ENCODE measurements at regions not wholly inside any gene's neighbourhood (a gene's known extent, or its start where the extent isn't known, plus 50 kb on each side); places are given as distances from the start of the nearest gene placed in this dataset.
"Not testable (repeated sequence)": the region's sequence is repeated elsewhere in the genome, so short reads cannot be mapped to it uniquely, and the experiment has no call there.

DNA sequence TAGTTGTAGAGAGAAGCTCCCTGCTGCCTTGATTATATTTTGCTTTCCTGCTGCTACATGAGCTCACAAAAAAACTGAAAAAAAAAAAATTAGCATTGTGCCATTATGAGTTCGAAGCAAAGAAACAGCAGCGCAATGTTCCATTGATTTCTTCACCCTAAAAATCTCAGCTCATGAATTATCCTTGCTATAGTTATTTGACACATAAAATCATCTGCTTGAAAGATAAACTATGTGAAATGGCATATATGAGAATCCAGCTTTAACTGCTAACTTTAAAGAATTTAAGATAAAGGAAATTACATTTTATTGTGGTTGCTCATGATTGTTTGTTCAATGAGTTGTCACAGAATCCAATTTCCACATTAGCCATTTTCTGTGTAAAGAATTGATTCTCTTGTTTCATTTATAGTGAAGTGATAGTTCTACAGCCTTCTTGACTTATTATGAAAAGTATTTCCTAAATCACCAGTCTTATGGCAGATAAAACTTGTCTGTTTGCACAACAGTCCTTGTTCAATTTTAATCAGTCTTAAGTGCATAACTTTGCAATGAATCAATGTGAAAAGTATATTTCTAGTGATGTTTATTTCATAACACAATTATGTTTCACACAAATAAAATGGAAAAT lies 1275.0 kb upstream of the CDH9 start:
- Histone ChIP-seq H3K4me1 (no peaks in the 10 kb centered on the region), H3K27me3 (no peaks in the 10 kb centered on the region)
- no peak for TF ChIP-seq POLR2AphosphoS5 (IDR thresholded peaks at IDR 0.05)

DNA sequence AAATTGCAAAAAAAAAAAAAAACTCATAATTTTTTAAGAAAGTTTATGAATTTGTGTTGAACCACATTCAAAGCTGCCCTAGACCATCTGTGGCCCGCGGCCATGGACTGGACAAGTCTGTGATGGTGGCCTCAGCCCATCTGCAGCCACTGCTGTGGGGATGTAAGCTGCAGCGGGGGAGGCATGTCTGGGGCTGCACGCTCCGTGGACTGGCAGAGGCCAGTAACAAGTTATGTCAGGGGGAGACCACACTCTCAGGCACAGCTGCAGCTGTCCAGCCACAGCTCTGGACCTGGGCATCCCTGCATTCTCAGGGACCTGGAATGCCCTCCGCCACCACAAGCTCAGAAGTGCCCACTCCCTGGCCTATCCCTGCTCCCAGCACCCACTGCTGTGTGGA lies 1272.3 kb upstream of the CDH9 start:
- DNase-seq (ENCODE audit: low spot score in 2 of 2), result no peak
- Histone ChIP-seq H3K4me3 (no peak overlapping the region), H3K27ac (no peak overlapping the region), H3K36me3 (no peaks in the 10 kb centered on the region), H3K9me3 (no peaks in the 10 kb centered on the region), H3K4me1 (no peaks in the 10 kb centered on the region), H3K27me3 (no peaks in the 10 kb centered on the region)
- TF ChIP-seq, protein P1, sequence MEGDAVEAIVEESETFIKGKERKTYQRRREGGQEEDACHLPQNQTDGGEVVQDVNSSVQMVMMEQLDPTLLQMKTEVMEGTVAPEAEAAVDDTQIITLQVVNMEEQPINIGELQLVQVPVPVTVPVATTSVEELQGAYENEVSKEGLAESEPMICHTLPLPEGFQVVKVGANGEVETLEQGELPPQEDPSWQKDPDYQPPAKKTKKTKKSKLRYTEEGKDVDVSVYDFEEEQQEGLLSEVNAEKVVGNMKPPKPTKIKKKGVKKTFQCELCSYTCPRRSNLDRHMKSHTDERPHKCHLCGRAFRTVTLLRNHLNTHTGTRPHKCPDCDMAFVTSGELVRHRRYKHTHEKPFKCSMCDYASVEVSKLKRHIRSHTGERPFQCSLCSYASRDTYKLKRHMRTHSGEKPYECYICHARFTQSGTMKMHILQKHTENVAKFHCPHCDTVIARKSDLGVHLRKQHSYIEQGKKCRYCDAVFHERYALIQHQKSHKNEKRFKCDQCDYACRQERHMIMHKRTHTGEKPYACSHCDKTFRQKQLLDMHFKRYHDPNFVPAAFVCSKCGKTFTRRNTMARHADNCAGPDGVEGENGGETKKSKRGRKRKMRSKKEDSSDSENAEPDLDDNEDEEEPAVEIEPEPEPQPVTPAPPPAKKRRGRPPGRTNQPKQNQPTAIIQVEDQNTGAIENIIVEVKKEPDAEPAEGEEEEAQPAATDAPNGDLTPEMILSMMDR (IDR thresholded peaks at IDR 0.05), result no peak
- no peak for TF ChIP-seq POLR2A (IDR thresholded peaks at IDR 0.05)
- 84% methylated on average over 6 of the region's 6 CpGs for WGBS

More for the DNA sequence above, 1275.0 kb upstream of the CDH9 start:
- no peak for DNase-seq (ENCODE audit: low spot score in 2 of 2)
- H3K36me3 ChIP-seq, result no peaks in the 10 kb centered on the region
- WGBS, result 83% methylated on average over 2 of the region's 2 CpGs
- no peak overlapping the region for H3K27ac ChIP-seq
- no peak overlapping the region for H3K4me3 ChIP-seq
- no peaks in the 10 kb centered on the region for H3K9me3 ChIP-seq

DNA sequence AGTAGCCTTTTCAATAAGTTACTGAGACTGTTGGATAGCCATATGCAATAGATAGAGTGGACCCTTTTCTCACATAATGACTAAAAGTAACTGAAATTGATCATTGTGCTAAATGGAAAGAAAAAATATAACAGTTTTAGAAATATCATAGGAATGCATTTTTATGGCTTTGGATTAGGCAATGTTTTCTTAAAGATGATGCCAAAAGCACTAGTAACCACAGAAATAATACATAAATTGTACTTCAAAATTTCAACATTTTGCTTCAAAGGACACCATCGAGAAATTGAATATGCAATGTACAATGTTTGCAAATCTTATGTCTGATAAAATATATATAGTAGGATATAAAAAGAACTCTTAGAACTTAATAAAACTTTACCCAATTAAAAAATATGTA lies 1267.5 kb upstream of the CDH9 start:
- no peak overlapping the region for H3K27ac ChIP-seq
- WGBS, result 55% methylated on average over 1 of the region's 1 CpG
- no peak for DNase-seq (ENCODE audit: low spot score in 2 of 2)
- H3K9me3 ChIP-seq, result peaks cover 10% of the 10 kb centered on the region
- H3K4me1 ChIP-seq, result no peaks in the 10 kb centered on the region
- H3K36me3 ChIP-seq, result no peaks in the 10 kb centered on the region
- H3K4me3 ChIP-seq, result no peak overlapping the region
- TF ChIP-seq POLR2A (IDR thresholded peaks at IDR 0.05) (no peak), EP300 (IDR thresholded peaks at IDR 0.05) (no peak), POLR2AphosphoS5 (IDR thresholded peaks at IDR 0.05) (no peak)
- TF ChIP-seq, protein P1 (IDR thresholded peaks at IDR 0.05), result no peak
- no peaks in the 10 kb centered on the region for H3K27me3 ChIP-seq

DNA sequence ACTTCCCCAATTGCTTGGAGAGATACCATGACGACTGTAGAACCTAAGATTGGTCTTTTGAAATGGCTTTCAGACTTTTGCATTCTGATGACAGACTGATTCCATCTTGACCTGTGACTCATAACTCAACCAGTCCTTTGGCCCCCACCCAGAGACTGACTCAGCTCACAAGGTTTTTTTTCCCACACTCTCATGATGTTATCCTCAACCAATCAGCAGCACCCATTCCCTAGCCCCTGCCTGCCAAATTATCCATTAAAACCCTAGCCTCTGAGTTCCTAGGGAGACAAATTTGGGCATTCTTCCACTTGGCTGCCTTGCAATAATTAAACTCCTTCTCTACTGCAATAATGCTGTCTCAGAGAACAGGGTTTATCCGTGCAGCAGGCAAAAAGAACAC lies 1263.3 kb upstream of the CDH9 start:
- no peaks in the 10 kb centered on the region for H3K27me3 ChIP-seq
- no peak for TF ChIP-seq EP300 (IDR thresholded peaks at IDR 0.05)
- no peak for TF ChIP-seq POLR2AphosphoS5 (IDR thresholded peaks at IDR 0.05)
- no peak for TF ChIP-seq POLR2A (IDR thresholded peaks at IDR 0.05)
- TF ChIP-seq, protein P1 (IDR thresholded peaks at IDR 0.05), result no peak
- no peaks in the 10 kb centered on the region for H3K36me3 ChIP-seq
- DNase-seq (ENCODE audit: low spot score in 2 of 2), result no peak
- H3K27ac ChIP-seq, result no peak overlapping the region
- WGBS, result 40% methylated on average over 2 of the region's 2 CpGs
- H3K4me1 ChIP-seq, result no peaks in the 10 kb centered on the region
- H3K9me3 ChIP-seq, result peaks cover 10% of the 10 kb centered on the region
- H3K4me3 ChIP-seq, result no peak overlapping the region

DNA sequence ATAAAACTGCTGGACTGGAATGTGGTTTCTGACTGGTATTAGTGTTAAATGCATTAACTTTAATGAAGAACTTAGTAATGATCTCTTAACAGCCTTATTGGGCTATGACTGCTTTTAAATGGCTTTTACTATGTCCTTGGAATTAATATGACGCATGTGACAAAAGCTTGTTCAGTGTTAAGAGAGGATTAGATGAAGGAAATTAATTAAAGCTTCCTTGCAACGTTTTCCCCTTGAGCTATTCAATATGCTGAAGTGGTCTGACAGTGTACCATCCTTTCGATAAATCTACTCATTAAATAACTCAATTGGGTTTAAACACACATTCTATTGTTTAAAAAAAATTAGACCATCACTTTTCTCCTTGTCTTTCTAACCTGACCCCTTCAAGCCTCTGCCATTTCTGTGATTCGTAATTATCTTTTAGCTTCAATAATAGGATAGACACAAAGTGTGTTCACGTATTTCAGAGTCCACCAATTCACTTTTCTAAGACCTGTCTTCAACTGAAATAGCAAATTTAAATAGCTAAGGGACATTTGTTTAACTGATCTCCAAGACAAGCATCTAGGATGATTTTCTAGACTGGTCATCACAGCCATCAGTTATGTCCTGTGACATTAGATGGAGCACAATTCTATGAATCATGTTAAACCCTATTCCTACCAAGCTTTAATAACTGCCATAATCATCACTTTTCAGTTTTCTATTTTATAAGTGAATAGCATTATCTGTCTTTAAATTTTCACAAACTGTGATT lies 1258.0 kb upstream of the CDH9 start:
- H3K4me3 ChIP-seq, result no peak overlapping the region
- DNase-seq (ENCODE audit: low spot score in 2 of 2), result no peak
- 68% methylated on average over 5 of the region's 5 CpGs for WGBS
- no peaks in the 10 kb centered on the region for H3K36me3 ChIP-seq
- no peaks in the 10 kb centered on the region for H3K27me3 ChIP-seq
- no peak overlapping the region for H3K27ac ChIP-seq
- H3K4me1 ChIP-seq, result no peaks in the 10 kb centered on the region
- peaks cover 4% of the 10 kb centered on the region for H3K9me3 ChIP-seq
- TF ChIP-seq, protein P1 (IDR thresholded peaks at IDR 0.05), result no peak
- TF ChIP-seq EP300 (IDR thresholded peaks at IDR 0.05), result no peak
- TF ChIP-seq POLR2A (IDR thresholded peaks at IDR 0.05), result no peak
- no peak for TF ChIP-seq POLR2AphosphoS5 (IDR thresholded peaks at IDR 0.05)

DNA sequence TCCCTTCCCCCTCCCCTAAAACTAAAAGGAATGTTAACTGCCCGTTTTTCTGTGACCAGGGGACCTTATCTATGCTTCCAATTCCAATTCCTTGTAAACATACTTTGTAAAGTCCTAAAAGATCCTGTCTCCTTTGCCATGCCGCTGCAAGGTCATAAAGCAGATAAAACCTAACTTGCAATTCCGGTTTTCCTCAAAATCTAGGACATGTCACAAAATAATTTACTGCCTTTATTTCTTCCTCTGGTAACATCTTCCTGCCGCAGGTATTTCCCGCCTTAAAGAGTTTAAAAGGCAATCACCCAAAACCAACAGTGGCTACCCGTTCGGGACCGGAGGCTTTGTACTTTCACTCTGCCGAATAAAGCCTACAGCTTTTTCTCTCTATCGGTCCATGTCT lies 1248.6 kb upstream of the CDH9 start:
- H3K4me3 ChIP-seq, result peak overlapping the region; percentile 18
- not testable (repeated sequence) for H3K36me3 ChIP-seq; DNase-seq (ENCODE audit: low spot score in 2 of 2); H3K9me3 ChIP-seq; H3K4me1 ChIP-seq; H3K27ac ChIP-seq; H3K27me3 ChIP-seq
- WGBS, result 54% methylated on average over 10 of the region's 10 CpGs
